SK-N-SH (cell line): ENCODE measurements at regions not wholly inside any gene's neighbourhood (a gene's known extent, or its start where the extent isn't known, plus 50 kb on each side); places are given as distances from the start of the nearest gene placed in this dataset.

ENCODE experiments used
- CTCF ChIA-PET: fragments of 300-600, 350-600 bp; formaldehyde crosslinking; extraction: SDS; loops from one replicate; lab custom pipeline; 2021; lab: Yijun Ruan, JAX
- POLR2A ChIA-PET: fragments of 350-600 bp; sonication (Branson Sonifier 250); formaldehyde crosslinking; extraction: SDS; loops from one replicate; lab custom pipeline; 2020; ENCODE audit warnings: antibody characterized with exemption, inconsistent platforms; lab: Yijun Ruan, JAX
- DNase-seq: peaks from one replicate; pipeline ENCODE4 v3.0.0; 2012
- H2AFZ ChIP-seq: fragments of 200-600 bp; sonication (generic); 2 replicates; pipeline ENCODE4 v1.8.1; 2016; ENCODE audit warnings: antibody characterized with exemption, mild to moderate bottlenecking, low read depth
- H3F3A ChIP-seq: fragments of 200-600 bp; sonication (generic); replicated peaks from 2 replicates; pipeline ENCODE3; 2016; ENCODE audit warnings: antibody characterized with exemption, mild to moderate bottlenecking; ENCODE audit not compliant: insufficient read depth
- H3K27ac ChIP-seq, 2 experiments: fragments of 200-500 bp in 1 of 2; fragments of 200-600 bp in 1 of 2; sonication (Bioruptor generic) in 1 of 2; sonication (generic), shearing (Covaris generic) in 1 of 2; 2 replicates each; pipeline versions ENCODE4 v1.5.1 to v1.6.1; 2014 to 2016; ENCODE audit warnings: low read depth in 2 of 2, inconsistent platforms in 1 of 2, low read length in 1 of 2, mild to moderate bottlenecking in 1 of 2, mixed read lengths in 1 of 2
- H3K27me3 ChIP-seq: fragments of 200-600 bp; sonication (generic), shearing (Covaris generic); 2 replicates; pipeline ENCODE4 v1.6.1; 2016; ENCODE audit warnings: mixed run types; ENCODE audit not compliant: insufficient read depth
- H3K36me3 ChIP-seq, 2 experiments: fragments of 200-500 bp in 1 of 2; fragments of 200-600 bp in 1 of 2; sonication (Bioruptor generic) in 1 of 2; sonication (generic) in 1 of 2; replicated peaks in 1 of 2; 2 replicates each; pipeline versions ENCODE3 to v1.5.1; 2014 to 2016; ENCODE audit warnings: low read length in 1 of 2, mild to moderate bottlenecking in 1 of 2; ENCODE audit not compliant: insufficient read depth in 2 of 2, control insufficient read depth in 1 of 2
- H3K4me1 ChIP-seq, 2 experiments: fragments of 200-500 bp in 1 of 2; fragments of 200-600 bp in 1 of 2; sonication (Bioruptor generic) in 1 of 2; sonication (generic), shearing (Covaris generic) in 1 of 2; 2 replicates each; pipeline versions ENCODE4 v1.5.1 to v1.6.1; 2014 to 2016; ENCODE audit warnings: low read depth in 1 of 2, low read length in 1 of 2, mixed run types in 1 of 2; ENCODE audit not compliant: insufficient read depth in 2 of 2, control insufficient read depth in 1 of 2
- H3K4me2 ChIP-seq: fragments of 200-600 bp; sonication (generic), shearing (Covaris generic); 2 replicates; pipeline ENCODE4 v1.6.1; 2017; ENCODE audit warnings: mixed run types
- H3K4me3 ChIP-seq, 2 experiments: fragments of 200-500 bp in 1 of 2; fragments of 200-600 bp in 1 of 2; sonication (Bioruptor generic) in 1 of 2; sonication (generic), shearing (Covaris generic) in 1 of 2; 2 replicates each; pipeline versions ENCODE4 v1.5.1 to v1.8.1; 2014 to 2016; ENCODE audit warnings: low read depth in 2 of 2, inconsistent platforms in 1 of 2, low read length in 1 of 2, mild to moderate bottlenecking in 1 of 2, mixed read lengths in 1 of 2, moderate library complexity in 1 of 2
- H3K79me2 ChIP-seq: fragments of 200-600 bp; sonication (generic); 2 replicates; pipeline ENCODE4 v1.8.1; 2017; ENCODE audit warnings: mild to moderate bottlenecking; ENCODE audit not compliant: insufficient read depth
- H3K9ac ChIP-seq: fragments of 200-600 bp; sonication (generic); 2 replicates; pipeline ENCODE4 v1.6.1; 2017; ENCODE audit warnings: mixed run types
- H3K9me2 ChIP-seq: fragments of 200-600 bp; sonication (generic); 2 replicates; pipeline ENCODE4 v1.6.1; 2017; ENCODE audit warnings: mixed run types
- H3K9me3 ChIP-seq: fragments of 200-600 bp; sonication (generic); 2 replicates; pipeline ENCODE4 v1.6.1; 2017; ENCODE audit warnings: mixed run types, mild to moderate bottlenecking, moderate library complexity
- H4K20me1 ChIP-seq: fragments of 200-600 bp; sonication (generic); 2 replicates; pipeline ENCODE4 v1.6.1; 2017; ENCODE audit warnings: mild to moderate bottlenecking, mixed run types; ENCODE audit not compliant: insufficient read depth
- CTCF ChIP-seq: fragments of 200-600 bp; sonication (generic); IDR thresholded peaks from 2 replicates; pipeline ENCODE4 v1.6.1; 2017; ENCODE audit warnings: antibody characterized with exemption, mild to moderate bottlenecking, moderate library complexity
- EP300 ChIP-seq, 2 experiments: IDR thresholded peaks; 2 replicates each; pipeline versions ENCODE4 v1.4.0 to v1.6.1; 2012; ENCODE audit warnings: borderline replicate concordance in 1 of 2, low read depth in 1 of 2, low read length in 1 of 2
- FOSL2 ChIP-seq: IDR thresholded peaks from 2 replicates; pipeline ENCODE4 v1.4.0; 2012; ENCODE audit warnings: low read depth, mild to moderate bottlenecking, moderate library complexity, borderline replicate concordance
- FOXM1 ChIP-seq: IDR thresholded peaks from 2 replicates; pipeline ENCODE4 v1.4.0; 2012; ENCODE audit warnings: low read depth, mild to moderate bottlenecking
- GABPA ChIP-seq: IDR thresholded peaks from 2 replicates; pipeline ENCODE4 v1.4.0; 2012; ENCODE audit warnings: low read depth, mild to moderate bottlenecking
- IRF3 ChIP-seq: fragments of 150-350 bp; IDR thresholded peaks from 2 replicates; pipeline ENCODE4 v1.6.1; 2016; ENCODE audit warnings: mild to moderate bottlenecking, low read depth, low read length
- JUND ChIP-seq: IDR thresholded peaks from 2 replicates; pipeline ENCODE4 v1.4.0; 2012
- MAX ChIP-seq: IDR thresholded peaks from 2 replicates; pipeline ENCODE4 v1.4.0; 2012; ENCODE audit warnings: low read depth
- MEF2A ChIP-seq: IDR thresholded peaks from 2 replicates; pipeline ENCODE4 v1.4.0; 2012; ENCODE audit warnings: low read depth, borderline replicate concordance
- NFIC ChIP-seq: IDR thresholded peaks from 2 replicates; pipeline ENCODE4 v1.4.0; 2012; ENCODE audit warnings: borderline replicate concordance
- PBX3 ChIP-seq: IDR thresholded peaks from 2 replicates; pipeline ENCODE4; 2012
- RAD21 ChIP-seq: IDR thresholded peaks from 2 replicates; pipeline ENCODE4 v1.6.1; 2012; ENCODE audit warnings: mild to moderate bottlenecking, low read length
- RCOR1 ChIP-seq: fragments of 150-350 bp; IDR thresholded peaks from 2 replicates; pipeline ENCODE4 v1.6.1; 2017; ENCODE audit warnings: antibody characterized with exemption, low read length
- REST ChIP-seq: IDR thresholded peaks from 2 replicates; pipeline ENCODE4 v1.6.1; 2012; ENCODE audit warnings: mild to moderate bottlenecking, low read depth, low read length, moderate library complexity
- RFX5 ChIP-seq: IDR thresholded peaks from 2 replicates; pipeline ENCODE4 v1.6.1; 2012; ENCODE audit warnings: mild to moderate bottlenecking, improper control_type of control experiment, low read length
- RXRA ChIP-seq: IDR thresholded peaks from 2 replicates; pipeline ENCODE4 v1.4.0; 2012; ENCODE audit warnings: low read depth, mild to moderate bottlenecking, borderline replicate concordance
- SIN3A ChIP-seq: IDR thresholded peaks from 2 replicates; pipeline ENCODE4 v1.6.1; 2012; ENCODE audit warnings: low read depth, mild to moderate bottlenecking, low read length, moderate library complexity, borderline replicate concordance
- SMC3 ChIP-seq: IDR thresholded peaks from 2 replicates; pipeline ENCODE4 v1.6.1; 2012; ENCODE audit warnings: low read depth, low read length, improper control_type of control experiment
- TEAD4 ChIP-seq: IDR thresholded peaks from 2 replicates; pipeline ENCODE4 v1.4.0; 2012; ENCODE audit warnings: mild to moderate bottlenecking, borderline replicate concordance; ENCODE audit not compliant: insufficient read depth
- ZBTB33 ChIP-seq: IDR thresholded peaks from 2 replicates; pipeline ENCODE4 v1.4.0; 2012; ENCODE audit warnings: low read depth, borderline replicate concordance
- WGBS: methylation state at CpG from one replicate; pipeline ENCODE4 v1.1.6; 2017; ENCODE audit warnings: low lambda C conversion rate; 5-methylcytosine and 5-hydroxymethylcytosine counted together

GRCh38 chr1:56220021-56220420, 359.3 kb downstream of the PLPP3 start:
- Histone ChIP-seq H3K79me2 (no peaks in the 10 kb centered on the region), H3K4me1 (peaks cover 0 to 2% of the 10 kb centered on the region in 2 experiments; a peak in 1 of 4 replicates), H3K27me3 (no peaks in the 10 kb centered on the region), H4K20me1 (no peaks in the 10 kb centered on the region), H3K36me3 (no peaks in the 10 kb centered on the region), H3K4me3 (no peak overlapping the region), H2AFZ (no peak overlapping the region), H3K9ac (no peak overlapping the region), H3K4me2 (no peak overlapping the region), H3K9me2 (no peaks in the 10 kb centered on the region)
- WGBS, result 78% methylated on average over 4 of the region's 4 CpGs
- POLR2A ChIA-PET, result no interaction called here
- no peak for TF ChIP-seq REST
- no peak for TF ChIP-seq IRF3
- TF ChIP-seq EP300 (IDR thresholded peaks at IDR 0.05; ENCODE audit: borderline replicate concordance in 1 of 2, low read depth in 1 of 2, low read length in 1 of 2), result no peak
- TF ChIP-seq ZBTB33, result no peak
- TF ChIP-seq GABPA, result no peak
- no peak for TF ChIP-seq FOSL2
- TF ChIP-seq RXRA, result no peak
- no peak for TF ChIP-seq SMC3
- TF ChIP-seq TEAD4, result no peak
- TF ChIP-seq MEF2A, result no peak
- no peak for TF ChIP-seq FOXM1
- TF ChIP-seq JUND, result no peak
- TF ChIP-seq MAX, result no peak
- no peak for TF ChIP-seq SIN3A
- TF ChIP-seq RAD21, result no peak
- no peak for TF ChIP-seq RCOR1
- no peak for TF ChIP-seq RFX5
- no peak for TF ChIP-seq CTCF
- TF ChIP-seq PBX3, result no peak
- TF ChIP-seq NFIC, result no peak
- TF ChIP-seq, all 33 proteins: peak for 0
- CTCF ChIA-PET, result interaction anchor here (0.6 to 1.0 kb wide), 2 partner anchors 11 to 347 kb away, joined by 3 to 4 read pairs; no protein-coding TSS in a partner anchor
- H3F3A ChIP-seq, result no peaks in the 10 kb centered on the region
- H3K9me3 ChIP-seq, result no peaks in the 10 kb centered on the region
- no peak overlapping the region for H3K27ac ChIP-seq
- no peak for DNase-seq
